Adipocyte (in vitro differentiated cells): ENCODE measurements at regions not wholly inside any gene's neighbourhood (a gene's known extent, or its start where the extent isn't known, plus 50 kb on each side); places are given as distances from the start of the nearest gene placed in this dataset.
A peak's percentile ranks its signal among the peaks of the same experiment; 100 is the strongest.

Experiments
- DNase-seq: peaks from one replicate; pipeline ENCODE4 v3.0.0-alpha.2; 2015; ENCODE audit warnings: low read depth
- H3K27me3 ChIP-seq: replicated peaks from 2 replicates; pipeline ENCODE4 v1.7.0; 2013; ENCODE audit warnings: mild to moderate bottlenecking, low read length, moderate library complexity; ENCODE audit not compliant: control insufficient read depth, insufficient read depth
- H3K36me3 ChIP-seq: 2 replicates; pipeline ENCODE4 v1.7.0; 2013; ENCODE audit warnings: low read length, mild to moderate bottlenecking, moderate library complexity; ENCODE audit not compliant: control insufficient read depth, insufficient read depth, severe bottlenecking
- H3K4me1 ChIP-seq: 2 replicates; pipeline ENCODE4 v1.7.0; 2013; ENCODE audit warnings: mild to moderate bottlenecking, low read length, moderate library complexity; ENCODE audit not compliant: control insufficient read depth, insufficient read depth
- H3K4me3 ChIP-seq: 2 replicates; pipeline ENCODE4 v1.7.0; 2013; ENCODE audit warnings: mild to moderate bottlenecking, low read length, moderate library complexity
- H3K9ac ChIP-seq: 2 replicates; pipeline ENCODE4 v1.7.0; 2013; ENCODE audit warnings: mild to moderate bottlenecking, low read length, moderate library complexity
- H3K9me3 ChIP-seq: 2 replicates; pipeline ENCODE4 v1.7.0; 2013; ENCODE audit warnings: mild to moderate bottlenecking, low read length, moderate library complexity; ENCODE audit not compliant: control insufficient read depth

GRCh38 chr4:59380841-59381366 lies 1819.2 kb upstream of the ADGRL3 start:
- Histone ChIP-seq H3K4me3 (no peak overlapping the region), H3K36me3 (no peaks in the 10 kb centered on the region), H3K27me3 (no peaks in the 10 kb centered on the region), H3K4me1 (no peaks in the 10 kb centered on the region), H3K9me3 (no peaks in the 10 kb centered on the region), H3K9ac (no peak overlapping the region)
- no peak for DNase-seq

- no peaks in the 10 kb centered on the region for H3K36me3 ChIP-seq
- H3K9me3 ChIP-seq, result no peaks in the 10 kb centered on the region
- H3K4me1 ChIP-seq, result no peaks in the 10 kb centered on the region
- no peak overlapping the region for H3K4me3 ChIP-seq
- no peak overlapping the region for H3K9ac ChIP-seq
- no peaks in the 10 kb centered on the region for H3K27me3 ChIP-seq
- DNase-seq, result no peak
Measured at GRCh38 chr4:59381591-59381990, 1818.5 kb upstream of the ADGRL3 start.

- no peaks in the 10 kb centered on the region for H3K27me3 ChIP-seq
- no peak for DNase-seq
- H3K9ac ChIP-seq, result no peak overlapping the region
- no peaks in the 10 kb centered on the region for H3K4me1 ChIP-seq
- H3K4me3 ChIP-seq, result no peak overlapping the region
- peaks cover 3% of the 10 kb centered on the region for H3K9me3 ChIP-seq
- H3K36me3 ChIP-seq, result no peaks in the 10 kb centered on the region
Measured at GRCh38 chr4:59387759-59388758, 1812.1 kb upstream of the ADGRL3 start.

- Histone ChIP-seq H3K4me1 (no peaks in the 10 kb centered on the region), H3K9me3 (peaks cover 3% of the 10 kb centered on the region), H3K27me3 (no peaks in the 10 kb centered on the region), H3K36me3 (no peaks in the 10 kb centered on the region), H3K9ac (no peak overlapping the region), H3K4me3 (no peak overlapping the region)
- no peak for DNase-seq
Measured at GRCh38 chr4:59393780-59394179, 1806.3 kb upstream of the ADGRL3 start.

GRCh38 chr4:59400334-59400733 lies 1799.8 kb upstream of the ADGRL3 start:
- Histone ChIP-seq H3K27me3 (no peaks in the 10 kb centered on the region), H3K4me3 (no peak overlapping the region), H3K9ac (no peak overlapping the region), H3K36me3 (no peaks in the 10 kb centered on the region), H3K4me1 (no peaks in the 10 kb centered on the region), H3K9me3 (no peaks in the 10 kb centered on the region)
- no peak for DNase-seq

GRCh38 chr4:59409647-59410046 lies 1790.5 kb upstream of the ADGRL3 start:
- no peaks in the 10 kb centered on the region for H3K27me3 ChIP-seq
- H3K9ac ChIP-seq, result no peak overlapping the region
- H3K36me3 ChIP-seq, result no peaks in the 10 kb centered on the region
- H3K9me3 ChIP-seq, result no peaks in the 10 kb centered on the region
- H3K4me1 ChIP-seq, result no peaks in the 10 kb centered on the region
- DNase-seq, result no peak
- H3K4me3 ChIP-seq, result no peak overlapping the region

- Histone ChIP-seq H3K9ac (no peak overlapping the region), H3K27me3 (no peaks in the 10 kb centered on the region), H3K9me3 (no peaks in the 10 kb centered on the region), H3K36me3 (no peaks in the 10 kb centered on the region), H3K4me1 (no peaks in the 10 kb centered on the region), H3K4me3 (no peak overlapping the region)
- DNase-seq, result no peak
Measured at GRCh38 chr4:59412739-59413138, 1787.4 kb upstream of the ADGRL3 start.

GRCh38 chr4:59455751-59456150 lies 1744.4 kb upstream of the ADGRL3 start:
- no peaks in the 10 kb centered on the region for H3K4me1 ChIP-seq
- no peak overlapping the region for H3K4me3 ChIP-seq
- H3K27me3 ChIP-seq, result no peaks in the 10 kb centered on the region
- no peaks in the 10 kb centered on the region for H3K9me3 ChIP-seq
- H3K36me3 ChIP-seq, result no peaks in the 10 kb centered on the region
- no peak overlapping the region for H3K9ac ChIP-seq
- DNase-seq, result peak; percentile 1

- Histone ChIP-seq H3K4me1 (no peaks in the 10 kb centered on the region), H3K9me3 (no peaks in the 10 kb centered on the region), H3K4me3 (no peak overlapping the region), H3K27me3 (no peaks in the 10 kb centered on the region), H3K9ac (no peak overlapping the region), H3K36me3 (no peaks in the 10 kb centered on the region)
- DNase-seq, result no peak
Measured at GRCh38 chr4:59457576-59457975, 1742.5 kb upstream of the ADGRL3 start.

GRCh38 chr4:59484944-59485343 lies 1715.2 kb upstream of the ADGRL3 start:
- DNase-seq, result no peak
- no peak overlapping the region for H3K4me3 ChIP-seq
- no peaks in the 10 kb centered on the region for H3K27me3 ChIP-seq
- no peaks in the 10 kb centered on the region for H3K4me1 ChIP-seq
- H3K9me3 ChIP-seq, result peaks cover 29% of the 10 kb centered on the region
- no peak overlapping the region for H3K9ac ChIP-seq
- no peaks in the 10 kb centered on the region for H3K36me3 ChIP-seq

- Histone ChIP-seq H3K36me3 (no peaks in the 10 kb centered on the region), H3K9me3 (no peaks in the 10 kb centered on the region), H3K4me1 (no peaks in the 10 kb centered on the region), H3K27me3 (no peaks in the 10 kb centered on the region), H3K4me3 (no peak overlapping the region), H3K9ac (no peak overlapping the region)
- DNase-seq, result no peak
Measured at GRCh38 chr4:59500103-59500502, 1700.0 kb upstream of the ADGRL3 start.
